GM19025 (cell line): ENCODE measurements at regions not wholly inside any gene's neighbourhood (a gene's known extent, or its start where the extent isn't known, plus 50 kb on each side); places are given as distances from the start of the nearest gene placed in this dataset.
"Not testable (repeated sequence)": the region's sequence is repeated elsewhere in the genome, so short reads cannot be mapped to it uniquely, and the experiment has no call there.

ENCODE experiments used
- ATAC-seq: cut with Tn5 transposase; IDR thresholded peaks from one replicate; pipeline ENCODE4 v1.9.1; 2021; ENCODE audit warnings: mild to moderate bottlenecking, low read depth, moderate library complexity; ENCODE audit not compliant: unreplicated experiment

- not testable (repeated sequence) for ATAC-seq
Measured at GRCh38 chr18:12179029-12179428, 75.1 kb upstream of the CIDEA start.

GRCh38 chr18:12179697-12180577, 74.2 kb upstream of the CIDEA start:
- not testable (repeated sequence) for ATAC-seq

DNA sequence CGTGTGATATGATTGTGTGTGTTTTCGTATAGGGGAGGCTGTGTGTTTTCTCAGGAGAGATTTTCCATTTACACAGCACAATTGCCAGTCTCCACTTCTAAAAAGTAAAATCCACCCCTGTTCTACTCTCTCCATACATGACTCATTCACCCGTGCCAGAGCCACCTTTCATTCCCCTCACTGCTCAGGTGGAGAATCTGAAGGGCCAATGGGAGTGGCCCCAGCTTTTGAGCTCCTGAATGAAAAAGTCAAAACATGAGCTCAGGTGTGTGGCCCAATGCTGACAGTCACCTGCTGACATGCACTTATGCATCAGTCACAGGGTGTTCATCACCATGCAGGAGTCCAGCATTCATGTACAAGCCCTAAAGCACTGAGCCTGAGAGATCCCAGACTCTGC, 55.4 kb upstream of the CIDEA start:
- not testable (repeated sequence) for ATAC-seq

DNA sequence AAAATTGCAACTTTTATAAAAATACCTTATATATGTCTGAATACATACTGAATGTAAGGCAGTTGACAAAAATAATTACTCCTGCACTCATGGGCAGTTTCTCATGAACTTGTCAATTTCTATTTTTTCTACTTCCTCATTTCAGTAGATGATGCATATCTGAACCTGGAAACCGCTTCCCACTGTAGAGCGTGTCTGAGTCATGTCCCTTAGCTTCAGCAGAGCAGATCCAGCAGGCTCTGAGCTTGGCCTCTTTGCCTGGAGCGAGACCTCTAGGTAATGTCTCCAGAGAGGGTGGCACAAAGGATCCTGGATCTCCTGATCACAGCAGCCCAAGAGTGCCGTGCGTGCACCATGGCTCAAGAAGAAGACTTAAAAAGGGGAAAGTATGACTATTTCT, 54.0 kb upstream of the CIDEA start:
- ATAC-seq = peak; percentile 96
